WTC11 (cell line): ENCODE measurements at regions not wholly inside any gene's neighbourhood (a gene's known extent, or its start where the extent isn't known, plus 50 kb on each side); places are given as distances from the start of the nearest gene placed in this dataset.

ENCODE experiments used
- ATAC-seq: fragments of 200-7000 bp; cut with Tn5 transposase; 2 replicates; pipeline ENCODE4 v1.10.0; 2021; ENCODE audit warnings: mild to moderate bottlenecking, moderate library complexity
- CTCF ChIA-PET: fragments of 300-600 bp; sonication (Branson Sonifier 250); formaldehyde crosslinking; loops from one replicate; lab custom pipeline; 2021; ENCODE audit warnings: antibody characterized with exemption; lab: Charles Lee
- POLR2A ChIA-PET: fragments of 350-600 bp; sonication (Branson Sonifier 250); formaldehyde crosslinking; loops from one replicate; lab custom pipeline; 2021; ENCODE audit warnings: antibody characterized with exemption; lab: Charles Lee
- DNase-seq: peaks from one replicate; pipeline ENCODE4 v3.0.0; 2021; ENCODE audit warnings: low spot score
- H3K27ac Mint-ChIP-seq: 2 replicates; pipeline ENCODE4 v1.8.0; 2021; ENCODE audit warnings: mixed read lengths
- H3K27me3 Mint-ChIP-seq: 2 replicates; pipeline ENCODE4 v1.8.0; 2021; ENCODE audit warnings: low read depth, mild to moderate bottlenecking, moderate library complexity, mixed read lengths
- H3K36me3 Mint-ChIP-seq: 2 replicates; pipeline ENCODE4 v1.8.0; 2021; ENCODE audit warnings: mixed read lengths
- H3K4me1 Mint-ChIP-seq: 2 replicates; pipeline ENCODE4 v1.8.0; 2022; ENCODE audit warnings: mixed read lengths
- H3K4me3 Mint-ChIP-seq: 2 replicates; pipeline ENCODE4 v1.8.0; 2021; ENCODE audit warnings: mild to moderate bottlenecking, moderate library complexity, mixed read lengths
- H3K9me3 Mint-ChIP-seq: 2 replicates; pipeline ENCODE4 v1.8.0; 2021; ENCODE audit warnings: mixed read lengths
- AFF4 ChIP-seq: sonication (generic); formaldehyde crosslinking; IDR thresholded peaks from 2 replicates; pipeline ENCODE4 v1.8.1; 2023; ENCODE audit warnings: mild to moderate bottlenecking, missing genetic modification reagents, borderline replicate concordance
- ATF2 ChIP-seq: sonication (generic); formaldehyde crosslinking; IDR thresholded peaks from 2 replicates; pipeline ENCODE4 v1.8.1; 2022; ENCODE audit warnings: low read depth, missing genetic modification reagents, borderline replicate concordance
- EMX1 ChIP-seq: fragments of 250-450 bp; sonication (Bioruptor Pico); IDR thresholded peaks from 2 replicates; pipeline ENCODE4 v1.8.0; 2021; ENCODE audit warnings: mild to moderate bottlenecking
- ESRRA ChIP-seq: sonication (generic); formaldehyde crosslinking; IDR thresholded peaks from 2 replicates; pipeline ENCODE4 v1.8.1; 2022; ENCODE audit warnings: mild to moderate bottlenecking, missing genetic modification reagents, borderline replicate concordance
- FOXJ3 ChIP-seq: sonication (generic); formaldehyde crosslinking; IDR thresholded peaks from 2 replicates; pipeline ENCODE4 v1.9.0; 2021; ENCODE audit warnings: missing genetic modification reagents, mild to moderate bottlenecking, borderline replicate concordance
- JAZF1 ChIP-seq: fragments of 250-450 bp; sonication (Bioruptor Pico); IDR thresholded peaks from 2 replicates; pipeline ENCODE4 v1.9.0; 2021; ENCODE audit warnings: moderate library complexity, mild to moderate bottlenecking, inconsistent platforms
- KAT7 ChIP-seq: sonication (generic); formaldehyde crosslinking; IDR thresholded peaks from 2 replicates; pipeline ENCODE4 v1.8.1; 2023; ENCODE audit warnings: missing genetic modification reagents, mild to moderate bottlenecking, borderline replicate concordance
- NR3C1 ChIP-seq: sonication (generic); formaldehyde crosslinking; conservative IDR thresholded peaks from 2 replicates; pipeline ENCODE4 v1.8.1; 2023; ENCODE audit warnings: low read depth, mild to moderate bottlenecking, missing genetic modification reagents
- RELA ChIP-seq: sonication (generic); formaldehyde crosslinking; IDR thresholded peaks from 2 replicates; pipeline ENCODE4 v1.8.1; 2022; ENCODE audit warnings: missing genetic modification reagents, mild to moderate bottlenecking, borderline replicate concordance
- SMAD3 ChIP-seq: sonication (generic); formaldehyde crosslinking; IDR thresholded peaks from 2 replicates; pipeline ENCODE4 v1.8.0; 2022; ENCODE audit warnings: missing genetic modification reagents, mild to moderate bottlenecking, borderline replicate concordance
- ZMAT4 ChIP-seq: fragments of 250-450 bp; sonication (Bioruptor Pico); IDR thresholded peaks from 2 replicates; pipeline ENCODE4 v1.9.0; 2021; ENCODE audit warnings: mild to moderate bottlenecking
- ZNF219 ChIP-seq: sonication (generic); formaldehyde crosslinking; IDR thresholded peaks from 2 replicates; pipeline ENCODE4 v1.8.0; 2023; ENCODE audit warnings: missing genetic modification reagents, mild to moderate bottlenecking, borderline replicate concordance
- ZNF317 ChIP-seq: sonication (generic); formaldehyde crosslinking; IDR thresholded peaks from 2 replicates; pipeline ENCODE4 v1.8.1; 2023; ENCODE audit warnings: low read depth, mild to moderate bottlenecking, moderate library complexity, missing genetic modification reagents, borderline replicate concordance
- ZNF532 ChIP-seq: fragments of 250-450 bp; sonication (Bioruptor Pico); IDR thresholded peaks from 2 replicates; pipeline ENCODE4 v1.9.0; 2021; ENCODE audit warnings: mild to moderate bottlenecking, borderline replicate concordance
- ZNF671 ChIP-seq: fragments of 250-450 bp; sonication (Bioruptor Pico); IDR thresholded peaks from 2 replicates; pipeline ENCODE4 v1.8.0; 2021; ENCODE audit warnings: mild to moderate bottlenecking
- ZSCAN18 ChIP-seq: fragments of 250-450 bp; sonication (Bioruptor Pico); IDR thresholded peaks from 2 replicates; pipeline ENCODE4 v2.1.2; 2022; ENCODE audit warnings: mild to moderate bottlenecking, moderate library complexity

- TF ChIP-seq ZNF532 (CRISPR knock-in tag) (no peak), ZNF317 (CRISPR knock-in tag) (no peak), ZMAT4 (CRISPR knock-in tag) (no peak), ZSCAN18 (no peak), RELA (CRISPR knock-in tag) (no peak)
Observed at GRCh38 chr17:83005639-83006038, 73.8 kb upstream of the METRNL start (continued).

- no peak for ATAC-seq
- peaks cover 13% of the 10 kb centered on the region for H3K4me1 Mint-ChIP-seq
- H3K27me3 Mint-ChIP-seq: no peaks in the 10 kb centered on the region; the same call in 1 of the 2 replicates
- H3K36me3 Mint-ChIP-seq: peaks cover 10% of the 10 kb centered on the region; the same call in 1 of the 2 replicates
- no peak overlapping the region for H3K4me3 Mint-ChIP-seq
- DNase-seq: no peak
- no peaks in the 10 kb centered on the region for H3K9me3 Mint-ChIP-seq
- ChIA-PET POLR2A (no interaction called here), CTCF (no interaction called here)
- peak overlapping the region; percentile 60; the same call in 1 of the 2 replicates for H3K27ac Mint-ChIP-seq
- no peak for TF ChIP-seq FOXJ3
- TF ChIP-seq ATF2: no peak
- TF ChIP-seq SMAD3 (CRISPR knock-in tag): no peak
- TF ChIP-seq JAZF1 (CRISPR knock-in tag): no peak
- no peak for TF ChIP-seq NR3C1
- no peak for TF ChIP-seq ESRRA (CRISPR knock-in tag)
- TF ChIP-seq ZNF219 (CRISPR knock-in tag): no peak
- TF ChIP-seq ZNF317 (CRISPR knock-in tag): no peak
- no peak for TF ChIP-seq ZNF671
- no peak for TF ChIP-seq AFF4 (CRISPR knock-in tag)
- TF ChIP-seq EMX1 (CRISPR knock-in tag): no peak
- TF ChIP-seq ZNF532 (CRISPR knock-in tag): no peak
- TF ChIP-seq KAT7 (CRISPR knock-in tag): no peak
Observed at GRCh38 chr17:83006515-83007455, 72.6 kb upstream of the METRNL start.
